ENCODE measurements at regions not wholly inside any gene's neighbourhood (a gene's known extent, or its start where the extent isn't known, plus 50 kb on each side); places are given as distances from the start of the nearest gene placed in this dataset.

- TF ChIP-seq POLR2AphosphoS5 (IDR thresholded peaks at IDR 0.05; ENCODE audit: borderline replicate concordance, low read depth, low read length) (no peak), EZH2 (IDR thresholded peaks at IDR 0.05) (no peak)
These were observed 92.5 kb upstream of the FMN2 start for GRCh38 chr1:239999170-239999569.

Data from SK-N-MC (cell line).